ENCODE measurements at regions not wholly inside any gene's neighbourhood (a gene's known extent, or its start where the extent isn't known, plus 50 kb on each side); places are given as distances from the start of the nearest gene placed in this dataset.

DNA sequence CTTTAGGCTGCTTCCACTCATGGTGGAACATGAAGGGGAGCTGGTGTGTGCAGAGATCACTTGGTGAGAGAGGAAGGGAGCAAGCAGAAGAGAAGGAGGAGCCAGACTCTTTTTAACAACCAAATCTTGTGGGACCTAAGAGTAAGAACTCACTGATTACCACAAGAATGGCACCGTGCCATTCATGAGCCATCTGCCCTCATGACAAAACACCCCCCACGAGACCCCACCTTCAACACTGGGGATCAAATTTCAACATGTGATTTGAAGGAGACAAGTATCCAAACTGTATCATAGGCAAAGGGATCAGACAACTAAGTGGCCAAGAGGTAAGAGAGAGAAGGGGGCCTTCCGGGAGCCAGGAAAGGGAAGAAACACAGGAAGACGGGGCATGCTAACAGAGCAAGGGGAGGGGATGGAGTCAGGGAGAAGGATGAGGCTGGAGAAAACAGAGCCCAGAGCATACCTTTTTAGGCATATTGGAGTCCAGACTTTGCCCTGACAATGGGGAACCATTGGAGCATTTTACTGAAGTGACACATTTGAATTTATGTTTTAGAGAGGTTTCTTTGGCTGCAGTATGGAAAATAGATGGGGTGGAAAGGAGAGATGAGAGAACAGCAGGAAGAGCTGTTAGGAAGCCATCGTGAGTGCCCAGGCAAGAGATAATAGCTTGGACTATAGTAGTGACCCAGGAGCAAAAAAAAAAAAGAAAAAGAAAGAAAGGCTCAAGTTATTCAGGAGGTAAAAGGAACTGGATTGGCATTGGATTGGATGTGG, 204.4 kb upstream of the NUDT4 start:
- peaks cover 5 to 18% of the 10 kb centered on the region in 2 donors for H3K4me1 ChIP-seq (ENCODE audit: control insufficient read depth in 1 of 2, insufficient read depth in 2 of 2, low read length in 2 of 2)

DNA sequence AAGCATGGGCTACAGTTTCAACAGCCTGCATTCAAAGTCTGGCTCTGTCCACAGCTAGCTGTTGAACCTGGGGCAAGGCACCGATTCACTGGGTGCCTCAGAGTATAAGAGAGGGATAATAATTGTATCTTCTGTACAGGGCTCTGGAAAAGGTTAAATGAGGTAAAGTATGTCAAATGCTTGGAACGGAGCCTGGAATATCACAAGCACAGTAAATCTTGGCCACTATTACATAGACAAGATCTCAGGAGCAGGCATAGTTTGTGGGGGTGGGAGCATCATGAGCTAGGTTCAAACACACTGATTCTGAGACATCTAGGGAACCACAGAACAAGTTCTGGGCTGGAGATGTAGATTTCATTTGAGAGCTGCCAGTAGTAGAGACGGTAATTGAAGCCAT, 203.7 kb upstream of the NUDT4 start:
- Histone ChIP-seq H3K9me3 (ENCODE audit: control insufficient read depth in 1 of 2, low read length in 2 of 2) (no peaks in the 10 kb centered on the region), H3K36me3 (ENCODE audit: control insufficient read depth in 1 of 2, insufficient read depth in 2 of 2, low read length in 2 of 2) (no peaks in the 10 kb centered on the region), H3K27me3 (ENCODE audit: control insufficient read depth in 1 of 2, insufficient read depth in 2 of 2, low read length in 2 of 2) (no peaks in the 10 kb centered on the region), H3K9ac (ENCODE audit: low read depth in 1 of 2, low read length in 2 of 2) (no peak overlapping the region), H3K27ac (ENCODE audit: low read depth, low read length) (no peak overlapping the region), H3K4me3 (ENCODE audit: low read depth in 1 of 2, low read length in 2 of 2) (no peak overlapping the region), H3K4me1 (ENCODE audit: control insufficient read depth in 1 of 2, insufficient read depth in 2 of 2, low read length in 2 of 2) (peaks cover 5 to 18% of the 10 kb centered on the region in 2 donors)

More for the DNA sequence above, 204.4 kb upstream of the NUDT4 start:
- no peak overlapping the region for H3K9ac ChIP-seq (ENCODE audit: low read depth in 1 of 2, low read length in 2 of 2)
- H3K27me3 ChIP-seq (ENCODE audit: control insufficient read depth in 1 of 2, insufficient read depth in 2 of 2, low read length in 2 of 2) = no peaks in the 10 kb centered on the region
- H3K9me3 ChIP-seq (ENCODE audit: control insufficient read depth in 1 of 2, low read length in 2 of 2) = no peaks in the 10 kb centered on the region
- no peaks in the 10 kb centered on the region for H3K36me3 ChIP-seq (ENCODE audit: control insufficient read depth in 1 of 2, insufficient read depth in 2 of 2, low read length in 2 of 2)
- no peak overlapping the region for H3K27ac ChIP-seq (ENCODE audit: low read depth, low read length)
- H3K4me3 ChIP-seq (ENCODE audit: low read depth in 1 of 2, low read length in 2 of 2) = no peak overlapping the region

DNA sequence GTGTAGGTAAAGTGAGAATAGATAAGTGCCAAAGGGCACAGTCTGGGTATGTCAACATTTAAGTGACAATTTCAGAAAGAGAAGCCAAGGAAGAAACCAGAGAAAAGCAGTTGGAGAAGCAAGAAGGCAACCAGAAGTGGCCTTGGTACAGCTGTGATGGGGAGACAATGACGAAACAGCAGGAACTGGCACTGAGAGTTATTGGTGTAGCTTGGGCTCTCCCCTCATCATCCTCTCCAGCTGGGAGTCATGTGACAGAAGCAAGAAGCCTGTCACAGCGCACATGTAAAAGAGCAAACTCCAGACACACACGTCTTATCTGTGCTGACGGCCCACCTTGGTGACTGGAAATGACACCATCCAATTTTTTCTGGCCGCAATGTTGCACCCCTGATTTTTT, 203.3 kb upstream of the NUDT4 start:
- Histone ChIP-seq H3K27me3 (ENCODE audit: control insufficient read depth in 1 of 2, insufficient read depth in 2 of 2, low read length in 2 of 2) (no peaks in the 10 kb centered on the region), H3K9me3 (ENCODE audit: control insufficient read depth in 1 of 2, low read length in 2 of 2) (no peaks in the 10 kb centered on the region), H3K27ac (ENCODE audit: low read depth, low read length) (no peak overlapping the region), H3K9ac (ENCODE audit: low read depth in 1 of 2, low read length in 2 of 2) (no peak overlapping the region), H3K36me3 (ENCODE audit: control insufficient read depth in 1 of 2, insufficient read depth in 2 of 2, low read length in 2 of 2) (no peaks in the 10 kb centered on the region), H3K4me1 (ENCODE audit: control insufficient read depth in 1 of 2, insufficient read depth in 2 of 2, low read length in 2 of 2) (peaks cover 5 to 18% of the 10 kb centered on the region in 2 donors), H3K4me3 (ENCODE audit: low read depth in 1 of 2, low read length in 2 of 2) (no peak overlapping the region)

DNA sequence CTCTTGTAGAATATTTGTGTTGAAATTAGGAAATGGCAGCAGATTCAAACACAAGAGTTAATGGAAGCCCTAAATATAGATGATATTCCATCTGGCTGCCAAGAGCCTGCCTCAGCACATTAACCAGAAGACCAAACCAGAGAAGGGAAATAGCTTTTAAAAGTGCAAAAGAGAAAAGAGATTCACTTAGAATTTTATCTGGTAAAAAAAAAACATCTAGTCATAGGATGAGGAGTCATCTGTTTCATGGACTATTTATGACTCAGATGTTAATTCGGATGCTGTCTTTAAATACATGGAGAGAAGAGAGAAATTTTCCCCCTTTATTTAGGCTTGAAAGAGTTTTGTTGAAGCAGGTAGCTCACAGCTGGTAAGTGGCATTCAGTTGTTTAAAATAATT, 201.6 kb upstream of the NUDT4 start:
- Histone ChIP-seq H3K9ac (ENCODE audit: low read depth in 1 of 2, low read length in 2 of 2) (no peak overlapping the region), H3K4me1 (ENCODE audit: control insufficient read depth in 1 of 2, insufficient read depth in 2 of 2, low read length in 2 of 2) (peaks cover 5 to 18% of the 10 kb centered on the region in 2 donors), H3K4me3 (ENCODE audit: low read depth in 1 of 2, low read length in 2 of 2) (no peak overlapping the region), H3K27ac (ENCODE audit: low read depth, low read length) (no peak overlapping the region), H3K9me3 (ENCODE audit: control insufficient read depth in 1 of 2, low read length in 2 of 2) (no peaks in the 10 kb centered on the region), H3K27me3 (ENCODE audit: control insufficient read depth in 1 of 2, insufficient read depth in 2 of 2, low read length in 2 of 2) (no peaks in the 10 kb centered on the region), H3K36me3 (ENCODE audit: control insufficient read depth in 1 of 2, insufficient read depth in 2 of 2, low read length in 2 of 2) (no peaks in the 10 kb centered on the region)

DNA sequence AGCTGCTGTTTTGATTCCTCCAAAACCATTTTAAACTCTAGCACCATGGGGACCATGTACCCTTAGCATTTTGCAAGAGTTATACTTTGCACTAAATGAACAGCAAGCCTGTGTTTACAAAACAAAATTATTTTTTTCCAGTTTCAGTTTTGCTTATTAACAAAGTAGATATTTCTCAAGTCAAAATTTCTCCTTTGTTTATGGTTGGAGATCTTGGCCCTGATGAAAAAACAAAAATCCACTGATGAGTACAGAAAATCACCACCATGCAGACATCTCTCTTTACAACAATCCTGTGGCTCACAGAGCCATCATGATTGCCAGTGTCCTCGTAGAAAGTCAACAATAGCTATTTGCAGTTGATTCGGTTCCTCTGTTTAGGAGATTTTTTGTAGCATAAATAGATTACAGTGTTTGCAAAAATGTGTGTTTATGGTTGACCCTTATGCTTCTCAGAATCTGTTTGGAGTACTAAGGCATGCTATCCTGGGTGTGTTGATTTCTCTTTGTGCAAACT, 201.1 kb upstream of the NUDT4 start:
- peaks cover 5 to 18% of the 10 kb centered on the region in 2 donors for H3K4me1 ChIP-seq (ENCODE audit: control insufficient read depth in 1 of 2, insufficient read depth in 2 of 2, low read length in 2 of 2)
- no peaks in the 10 kb centered on the region for H3K9me3 ChIP-seq (ENCODE audit: control insufficient read depth in 1 of 2, low read length in 2 of 2)
- no peak overlapping the region for H3K27ac ChIP-seq (ENCODE audit: low read depth, low read length)

DNA sequence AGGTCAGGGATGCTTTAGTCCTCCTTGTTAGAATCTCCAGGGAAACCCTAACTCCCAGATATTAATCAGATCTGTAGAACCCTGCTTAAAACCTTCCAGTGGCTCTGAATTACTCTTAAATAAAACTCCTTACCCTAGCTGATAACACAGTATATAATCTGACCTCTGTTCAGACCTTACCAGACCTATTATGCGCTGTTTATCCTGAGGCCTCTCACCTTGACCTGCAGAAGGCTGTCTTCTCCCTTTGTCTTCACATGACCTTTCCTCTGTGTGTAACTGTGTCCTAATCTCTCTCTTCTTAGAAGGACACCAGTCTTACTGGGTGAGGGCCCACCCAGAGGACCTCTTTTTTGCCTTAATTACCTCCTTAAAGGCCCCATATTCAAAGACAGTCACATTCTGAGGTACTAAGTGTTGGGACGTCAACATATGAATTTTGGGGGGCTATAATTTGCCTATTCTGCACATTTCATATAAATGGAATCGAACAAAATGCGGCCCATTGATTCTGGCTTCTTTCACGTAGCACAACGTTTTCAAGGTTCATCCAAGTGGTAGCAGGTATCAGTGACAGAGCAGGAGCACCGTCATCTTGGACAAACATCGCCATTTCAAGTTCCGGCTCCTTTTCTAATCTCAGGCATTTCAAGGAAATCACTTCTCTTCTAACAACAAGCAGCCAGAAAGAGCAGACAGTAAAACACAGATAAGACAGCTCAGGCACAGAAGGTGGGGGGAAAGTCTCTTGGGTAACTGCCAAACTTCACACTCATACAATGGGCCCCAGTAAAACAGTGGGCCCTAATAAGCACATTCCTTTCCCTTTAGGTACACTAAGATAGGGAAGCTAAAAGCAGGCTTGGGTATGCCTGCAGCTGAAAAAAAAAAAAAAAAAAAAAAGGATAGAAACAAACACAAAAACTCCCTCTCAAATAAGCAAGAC, 200.2 kb upstream of the NUDT4 start:
- peaks cover 5 to 18% of the 10 kb centered on the region in 2 donors for H3K4me1 ChIP-seq (ENCODE audit: control insufficient read depth in 1 of 2, insufficient read depth in 2 of 2, low read length in 2 of 2)
- no peaks in the 10 kb centered on the region for H3K9me3 ChIP-seq (ENCODE audit: control insufficient read depth in 1 of 2, low read length in 2 of 2)
- no peaks in the 10 kb centered on the region for H3K27me3 ChIP-seq (ENCODE audit: control insufficient read depth in 1 of 2, insufficient read depth in 2 of 2, low read length in 2 of 2)
- H3K27ac ChIP-seq (ENCODE audit: low read depth, low read length) = no peak overlapping the region
- no peak overlapping the region for H3K4me3 ChIP-seq (ENCODE audit: low read depth in 1 of 2, low read length in 2 of 2)
- no peak overlapping the region for H3K9ac ChIP-seq (ENCODE audit: low read depth in 1 of 2, low read length in 2 of 2)
- no peaks in the 10 kb centered on the region for H3K36me3 ChIP-seq (ENCODE audit: control insufficient read depth in 1 of 2, insufficient read depth in 2 of 2, low read length in 2 of 2)

More for the DNA sequence above, 201.1 kb upstream of the NUDT4 start:
- Histone ChIP-seq H3K9ac (ENCODE audit: low read depth in 1 of 2, low read length in 2 of 2) (no peak overlapping the region), H3K4me3 (ENCODE audit: low read depth in 1 of 2, low read length in 2 of 2) (no peak overlapping the region), H3K27me3 (ENCODE audit: control insufficient read depth in 1 of 2, insufficient read depth in 2 of 2, low read length in 2 of 2) (no peaks in the 10 kb centered on the region), H3K36me3 (ENCODE audit: control insufficient read depth in 1 of 2, insufficient read depth in 2 of 2, low read length in 2 of 2) (no peaks in the 10 kb centered on the region)

DNA sequence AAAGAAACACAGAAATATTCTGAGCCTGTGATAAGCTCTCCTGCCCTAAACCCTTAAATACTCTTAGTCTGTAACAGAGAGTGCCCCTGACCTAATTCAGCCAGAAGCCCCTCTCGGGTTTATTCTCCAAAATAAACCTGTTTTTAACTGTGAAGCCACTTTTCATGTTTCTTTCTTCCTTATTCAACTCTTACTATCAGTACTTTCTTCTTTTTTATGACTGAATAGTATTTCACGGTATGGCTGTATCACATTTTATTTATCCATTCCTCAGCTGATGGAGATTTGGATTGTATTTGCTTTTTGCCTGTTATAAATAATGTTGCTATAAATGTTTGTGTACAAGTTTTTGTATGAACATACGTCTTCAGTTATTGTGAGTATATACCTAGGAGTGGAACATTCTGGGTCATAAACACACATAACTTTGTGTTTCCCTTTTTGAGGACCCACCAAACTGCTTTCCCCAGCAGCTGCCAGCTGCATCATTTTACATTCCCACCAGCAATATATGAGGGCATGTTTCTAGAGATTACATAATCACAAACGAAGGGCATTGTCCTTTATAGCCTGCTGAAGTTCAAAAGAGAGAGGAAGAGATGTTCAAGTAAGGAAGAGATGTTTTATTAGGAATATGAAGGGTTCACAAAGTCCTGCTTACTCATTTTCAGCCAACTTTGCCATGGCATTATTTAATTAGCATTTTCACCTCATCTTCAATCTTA, 199.4 kb upstream of the NUDT4 start:
- Histone ChIP-seq H3K27ac (ENCODE audit: low read depth, low read length) (no peak overlapping the region), H3K9me3 (ENCODE audit: control insufficient read depth in 1 of 2, low read length in 2 of 2) (no peaks in the 10 kb centered on the region), H3K27me3 (ENCODE audit: control insufficient read depth in 1 of 2, insufficient read depth in 2 of 2, low read length in 2 of 2) (no peaks in the 10 kb centered on the region), H3K4me3 (ENCODE audit: low read depth in 1 of 2, low read length in 2 of 2) (no peak overlapping the region), H3K4me1 (ENCODE audit: control insufficient read depth in 1 of 2, insufficient read depth in 2 of 2, low read length in 2 of 2) (peaks cover 5 to 18% of the 10 kb centered on the region in 2 donors), H3K9ac (ENCODE audit: low read depth in 1 of 2, low read length in 2 of 2) (no peak overlapping the region), H3K36me3 (ENCODE audit: control insufficient read depth in 1 of 2, insufficient read depth in 2 of 2, low read length in 2 of 2) (no peaks in the 10 kb centered on the region)

DNA sequence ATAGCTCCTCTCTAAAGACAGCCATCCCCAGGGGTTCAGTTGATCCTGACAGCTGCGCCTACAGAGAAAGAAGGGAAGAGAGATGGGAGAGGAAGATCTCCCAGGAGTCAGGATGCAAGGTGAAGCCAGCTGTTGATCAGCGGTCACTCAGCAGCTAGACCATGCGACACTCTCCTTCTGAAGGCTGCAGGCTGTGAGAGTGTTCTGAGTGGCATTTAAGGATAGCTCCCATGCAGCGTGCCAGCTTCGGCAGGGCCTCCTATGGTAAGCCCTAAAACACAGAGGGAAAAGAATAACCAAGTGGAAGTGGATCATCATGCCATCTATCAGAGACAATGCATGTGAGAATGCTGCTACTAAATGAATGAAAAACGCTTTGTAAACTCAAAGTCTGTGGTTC, 197.9 kb upstream of the NUDT4 start:
- Histone ChIP-seq H3K27ac (ENCODE audit: low read depth, low read length) (no peak overlapping the region), H3K9me3 (ENCODE audit: control insufficient read depth in 1 of 2, low read length in 2 of 2) (no peaks in the 10 kb centered on the region), H3K27me3 (ENCODE audit: control insufficient read depth in 1 of 2, insufficient read depth in 2 of 2, low read length in 2 of 2) (no peaks in the 10 kb centered on the region)

DNA sequence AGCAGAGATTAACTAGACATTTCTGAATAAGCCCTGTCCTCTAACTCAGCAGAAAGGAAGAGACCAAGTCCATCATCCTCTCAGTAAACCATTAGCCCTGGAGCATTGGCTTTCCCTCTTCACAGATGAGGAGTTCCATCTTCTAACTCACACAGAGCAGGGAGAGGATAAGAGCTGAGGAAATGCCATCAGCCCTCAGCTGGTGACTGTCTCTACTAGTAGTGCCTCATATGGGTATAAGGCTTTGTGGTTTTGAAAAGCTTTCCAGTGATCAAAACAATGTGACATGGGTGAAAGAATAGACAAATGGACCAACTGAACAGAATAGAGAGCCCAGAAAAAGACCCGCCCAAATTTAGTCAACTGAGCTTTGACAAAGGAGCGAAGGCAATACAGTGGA, 197.2 kb upstream of the NUDT4 start:
- peaks cover 16 to 18% of the 10 kb centered on the region in 2 donors for H3K4me1 ChIP-seq (ENCODE audit: control insufficient read depth in 1 of 2, insufficient read depth in 2 of 2, low read length in 2 of 2)
- H3K4me3 ChIP-seq (ENCODE audit: low read depth in 1 of 2, low read length in 2 of 2) = no peak overlapping the region
- H3K27ac ChIP-seq (ENCODE audit: low read depth, low read length) = no peak overlapping the region

More for the DNA sequence above, 197.9 kb upstream of the NUDT4 start:
- Histone ChIP-seq H3K9ac (ENCODE audit: low read depth in 1 of 2, low read length in 2 of 2) (no peak overlapping the region), H3K4me1 (ENCODE audit: control insufficient read depth in 1 of 2, insufficient read depth in 2 of 2, low read length in 2 of 2) (peaks cover 15 to 17% of the 10 kb centered on the region in 2 donors), H3K4me3 (ENCODE audit: low read depth in 1 of 2, low read length in 2 of 2) (no peak overlapping the region), H3K36me3 (ENCODE audit: control insufficient read depth in 1 of 2, insufficient read depth in 2 of 2, low read length in 2 of 2) (no peaks in the 10 kb centered on the region)

More for the DNA sequence above, 197.2 kb upstream of the NUDT4 start:
- H3K36me3 ChIP-seq (ENCODE audit: control insufficient read depth in 1 of 2, insufficient read depth in 2 of 2, low read length in 2 of 2) = no peaks in the 10 kb centered on the region
- H3K9ac ChIP-seq (ENCODE audit: low read depth in 1 of 2, low read length in 2 of 2) = no peak overlapping the region
- H3K9me3 ChIP-seq (ENCODE audit: control insufficient read depth in 1 of 2, low read length in 2 of 2) = no peaks in the 10 kb centered on the region
- no peaks in the 10 kb centered on the region for H3K27me3 ChIP-seq (ENCODE audit: control insufficient read depth in 1 of 2, insufficient read depth in 2 of 2, low read length in 2 of 2)

All from duodenal mucosa (tissue), 2 donors.